GM18907 (cell line): ENCODE measurements at regions not wholly inside any gene's neighbourhood (a gene's known extent, or its start where the extent isn't known, plus 50 kb on each side); places are given as distances from the start of the nearest gene placed in this dataset.
"Not testable (repeated sequence)": the region's sequence is repeated elsewhere in the genome, so short reads cannot be mapped to it uniquely, and the experiment has no call there.

Source experiments
- ATAC-seq: cut with Tn5 transposase; IDR thresholded peaks from one replicate; pipeline ENCODE4 v1.9.1; 2021; ENCODE audit warnings: mild to moderate bottlenecking, moderate library complexity; ENCODE audit not compliant: unreplicated experiment

DNA sequence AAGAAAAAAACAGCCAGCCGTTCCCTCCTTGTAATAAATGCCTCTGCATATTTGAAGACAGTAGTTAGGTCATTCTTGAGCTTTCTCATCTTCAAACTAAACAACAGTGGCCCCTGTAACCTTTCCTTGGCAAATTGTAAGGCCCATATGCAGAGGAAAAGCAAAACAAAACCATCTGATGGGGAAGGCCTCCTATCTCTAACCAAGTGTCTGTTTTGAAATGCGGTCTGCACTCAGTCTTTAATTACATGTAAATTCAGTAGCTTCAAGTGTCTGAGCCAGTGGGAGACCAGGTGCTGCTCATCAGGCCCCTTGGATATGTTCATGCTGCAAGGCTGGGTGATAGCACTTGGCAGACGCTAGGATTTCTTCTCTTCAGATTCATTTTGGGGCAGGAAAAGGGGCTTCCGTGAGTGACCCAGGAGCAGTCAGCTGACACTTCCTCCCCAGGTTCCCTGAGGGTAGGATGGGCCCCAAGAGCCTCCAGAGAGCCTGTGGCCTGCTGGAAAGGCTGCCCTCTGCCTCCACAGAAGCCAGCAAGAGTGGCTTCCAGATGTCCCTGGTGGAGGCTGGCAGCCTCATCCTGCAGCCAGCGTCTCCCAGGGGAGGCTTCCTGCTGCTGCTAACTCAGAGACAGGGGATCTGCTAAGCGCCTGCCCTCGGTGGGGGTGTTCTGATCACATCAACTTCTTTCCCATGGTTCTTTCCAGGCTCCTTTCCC, 60.2 kb upstream of the PLGLB2 start:
- not testable (repeated sequence) for ATAC-seq

DNA sequence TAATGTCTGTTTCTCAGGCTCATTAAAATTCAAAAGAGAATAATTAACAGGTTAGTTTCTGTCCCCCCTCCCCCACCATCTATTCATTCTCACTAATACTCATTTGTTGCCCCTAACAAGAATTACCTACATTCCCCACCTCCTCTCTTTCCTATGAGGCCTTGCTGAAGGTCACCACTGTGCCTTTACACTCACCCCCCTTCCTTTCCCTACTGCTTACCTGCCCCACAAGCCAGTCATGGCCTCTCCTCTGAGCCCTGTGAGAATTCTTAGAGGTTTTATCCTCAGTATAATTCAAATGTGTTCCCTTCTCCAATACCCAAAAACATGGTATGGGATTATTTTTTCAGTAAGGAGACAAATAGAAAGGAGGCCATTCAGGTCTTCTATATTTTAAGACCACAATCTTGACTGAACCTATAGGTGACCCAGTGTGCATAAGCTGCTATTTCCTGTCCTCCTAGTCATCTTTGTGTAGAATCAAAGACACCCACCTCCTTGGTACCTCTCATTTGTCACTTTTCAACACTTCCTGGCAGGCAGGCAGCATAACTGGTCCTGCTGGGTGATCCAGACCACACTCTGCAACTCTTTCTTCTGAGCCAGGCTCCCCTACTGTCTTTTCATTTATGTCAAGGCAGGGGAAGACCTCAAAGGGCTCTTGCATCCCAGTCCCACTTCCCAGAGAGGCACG, 55.8 kb upstream of the PLGLB2 start:
- not testable (repeated sequence) for ATAC-seq

DNA sequence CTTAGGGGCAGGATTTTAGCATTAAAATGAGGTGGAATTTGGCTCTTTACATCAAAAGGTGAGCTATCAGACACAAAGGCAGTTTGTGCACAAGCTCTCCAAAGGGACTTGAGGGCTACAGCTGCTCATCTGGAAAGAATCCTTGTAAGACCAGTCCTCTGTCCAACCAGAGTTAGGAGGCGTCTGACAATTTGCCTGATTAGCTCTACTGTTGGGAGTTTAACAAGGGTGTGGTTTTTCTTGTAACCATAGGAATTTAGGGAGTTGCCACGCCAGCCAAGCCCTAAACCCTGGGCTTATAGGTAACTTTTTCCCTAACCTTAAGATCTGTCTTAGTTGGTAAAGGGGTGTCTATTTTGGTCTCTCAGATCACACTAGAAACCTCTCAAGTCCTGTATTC, 55.0 kb upstream of the PLGLB2 start:
- not testable (repeated sequence) for ATAC-seq

DNA sequence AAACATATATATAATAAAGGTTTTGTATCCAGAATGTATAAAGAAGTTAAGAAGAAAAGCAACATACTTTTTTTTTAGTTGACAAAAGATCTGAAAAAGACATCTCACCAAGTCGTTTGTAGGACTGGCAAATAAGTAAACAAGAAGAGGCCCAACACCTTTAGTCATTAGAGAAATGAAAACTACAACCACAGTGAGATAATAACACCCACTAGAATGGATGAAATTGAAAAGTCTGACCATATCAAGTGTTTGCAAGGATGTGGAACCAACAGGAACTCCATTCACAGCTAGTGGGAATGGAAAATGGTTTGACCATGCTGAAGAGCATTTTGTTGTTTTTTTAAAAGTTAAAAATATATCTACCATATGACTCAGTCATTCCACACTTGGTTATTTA, 54.0 kb upstream of the PLGLB2 start:
- ATAC-seq, result not testable (repeated sequence)

DNA sequence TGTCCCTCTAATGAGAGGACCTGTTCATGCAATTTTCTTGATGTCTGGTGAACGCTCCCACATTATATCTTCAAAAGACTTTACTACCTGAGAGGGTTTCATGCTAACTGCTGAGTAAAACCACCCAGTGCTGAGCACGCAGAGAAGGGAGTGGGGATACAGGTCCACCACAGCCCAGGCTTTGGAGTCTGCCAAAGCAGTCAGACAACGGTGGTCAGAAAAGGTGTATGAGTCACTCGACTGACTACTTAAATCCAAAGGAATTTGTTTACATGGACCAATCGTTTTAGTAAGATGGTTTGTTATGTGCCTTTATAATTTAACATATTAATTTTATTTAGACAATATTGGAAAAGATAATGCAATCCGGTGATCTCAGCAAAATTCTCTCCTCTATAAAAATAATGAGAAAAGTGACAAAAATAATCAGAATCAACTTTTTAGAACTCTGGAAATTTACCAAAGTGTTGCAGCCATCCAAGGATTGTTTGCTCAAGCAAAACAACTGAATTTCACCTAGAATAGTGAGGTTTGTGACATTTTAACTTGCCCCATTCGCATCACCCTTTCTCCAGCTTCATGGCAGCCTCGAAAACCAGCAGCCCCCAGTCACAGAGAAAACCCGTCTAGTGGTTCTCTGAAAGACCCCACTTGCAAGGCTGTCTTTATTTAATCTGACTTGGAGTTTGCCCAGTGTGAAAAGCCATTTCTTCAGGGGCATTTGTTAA, 52.1 kb upstream of the PLGLB2 start:
- not testable (repeated sequence) for ATAC-seq
